Epidermal melanocyte (primary cell): ENCODE measurements at regions not wholly inside any gene's neighbourhood (a gene's known extent, or its start where the extent isn't known, plus 50 kb on each side); places are given as distances from the start of the nearest gene placed in this dataset.

Experiments used
- DNase-seq: peaks from one replicate; pipeline ENCODE4 v3.0.0; 2011; ENCODE audit warnings: low spot score; ENCODE audit not compliant: insufficient read length

- no peak for DNase-seq
These were observed 110.9 kb upstream of the LPAR1 start for GRCh38 chr9:111149018-111149759.

DNA sequence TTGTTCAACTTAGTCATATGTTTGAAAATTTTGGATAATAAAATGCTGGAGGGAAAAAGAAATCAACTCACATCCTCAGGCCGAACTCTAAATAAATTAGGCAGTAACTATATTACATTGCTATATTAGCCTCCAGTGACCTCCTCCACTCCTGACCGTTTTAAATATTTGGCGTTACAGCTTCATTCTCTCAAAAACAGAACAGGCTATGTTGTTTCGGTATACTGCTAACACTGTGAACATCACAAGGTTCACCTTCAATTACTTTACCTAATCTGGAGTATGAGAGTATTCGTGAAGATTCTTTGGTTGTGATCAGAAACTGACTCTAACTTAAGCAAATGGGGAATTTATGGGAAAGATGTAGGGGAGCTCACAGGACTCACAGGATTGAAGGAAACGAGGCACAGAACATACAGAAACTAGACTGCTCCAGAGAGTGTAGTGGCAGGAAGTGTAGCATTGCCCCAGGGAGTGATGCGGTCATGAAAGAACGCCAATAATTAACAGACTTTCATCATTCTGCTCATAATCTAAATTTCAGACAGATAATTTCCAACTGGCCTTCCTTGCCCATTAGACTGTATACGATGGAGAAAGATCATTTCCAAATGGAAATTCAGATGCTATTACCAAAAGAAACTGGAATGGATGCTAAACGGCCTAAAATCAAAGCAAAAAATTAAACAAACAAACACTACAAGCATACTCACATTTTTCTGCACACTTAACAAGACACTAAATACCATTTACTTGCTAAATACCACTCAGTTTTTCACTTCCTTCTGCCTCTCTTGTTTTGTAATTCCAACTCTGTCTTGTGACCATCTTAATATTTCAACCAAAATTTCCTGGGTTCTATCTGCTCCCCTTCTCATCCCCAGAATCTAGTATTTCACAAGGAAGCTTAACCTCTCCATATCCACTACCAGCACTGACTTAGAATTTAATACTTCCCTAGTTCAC, 110.1 kb upstream of the LPAR1 start:
- DNase-seq, result peak; percentile 29

GRCh38 chr9:111147041-111147440, 108.8 kb upstream of the LPAR1 start:
- no peak for DNase-seq

- DNase-seq, result no peak
These were observed 106.5 kb upstream of the LPAR1 start for GRCh38 chr9:111144741-111145140.

GRCh38 chr9:111136180-111136579, 97.9 kb upstream of the LPAR1 start:
- no peak for DNase-seq

GRCh38 chr9:111131211-111131610, 92.9 kb upstream of the LPAR1 start:
- no peak for DNase-seq

DNA sequence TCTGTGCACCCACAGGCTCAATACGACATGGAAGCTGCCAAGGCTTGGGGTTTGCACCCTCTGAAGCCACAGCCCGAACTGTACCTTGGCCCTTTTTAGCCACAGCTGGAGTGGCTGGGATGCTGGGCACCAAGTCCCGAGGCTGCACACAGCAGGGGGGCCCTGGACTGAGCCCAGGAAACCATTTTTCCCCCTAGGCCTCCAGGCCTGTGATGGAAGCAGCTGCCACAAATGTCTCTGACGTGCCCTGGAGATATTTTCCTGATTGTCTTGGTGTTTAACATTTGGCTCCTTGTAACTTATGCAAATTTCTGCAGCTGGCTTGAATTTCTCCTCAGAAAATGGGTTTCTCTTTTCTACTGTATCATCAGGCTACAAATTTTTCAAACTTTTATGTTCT, 82.3 kb upstream of the LPAR1 start:
- no peak for DNase-seq

- DNase-seq, result no peak
These were observed 80.1 kb upstream of the LPAR1 start for GRCh38 chr9:111118256-111118948.

- DNase-seq, result no peak
These were observed 76.2 kb upstream of the LPAR1 start for GRCh38 chr9:111114486-111114885.

DNA sequence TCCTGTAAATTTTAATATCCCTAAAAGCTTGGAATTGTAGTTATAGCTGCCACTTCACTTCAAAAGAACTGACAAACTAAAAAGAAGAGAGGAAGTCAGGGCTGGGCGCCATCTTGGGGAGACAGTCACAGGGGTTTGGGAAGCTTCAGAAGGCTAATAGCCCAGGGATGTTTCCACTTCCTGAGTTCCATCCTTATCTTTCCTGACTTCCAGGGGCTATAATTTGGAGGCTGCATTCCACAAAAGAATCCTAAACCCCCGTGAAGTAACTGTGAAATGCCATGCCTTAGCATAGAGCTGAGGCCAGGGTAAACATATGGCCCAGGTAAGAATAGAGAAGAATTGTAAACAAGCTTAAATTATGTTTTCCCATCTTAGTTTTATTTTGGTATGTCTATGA, 75.4 kb upstream of the LPAR1 start:
- no peak for DNase-seq

DNA sequence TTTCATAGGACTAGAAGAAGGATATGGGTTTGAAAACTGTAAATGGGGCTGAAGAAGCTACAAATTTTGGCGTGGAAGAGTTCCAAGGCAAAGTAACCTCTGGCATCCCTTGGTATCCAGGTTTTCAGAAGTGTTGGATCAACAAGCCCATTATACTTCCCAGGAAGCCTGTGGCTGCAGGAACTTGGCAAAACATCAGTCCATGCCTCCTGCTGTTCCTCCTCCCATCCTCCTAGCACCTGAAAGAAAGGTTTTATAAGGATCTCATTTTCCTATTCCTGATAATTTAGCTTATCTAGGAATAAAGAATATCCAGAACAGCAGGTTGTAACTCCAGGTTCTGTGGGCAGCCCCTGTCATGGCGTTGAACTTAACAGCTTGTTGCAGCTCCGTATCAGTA, 72.5 kb upstream of the LPAR1 start:
- no peak for DNase-seq

- DNase-seq, result no peak
These were observed 70.7 kb upstream of the LPAR1 start for GRCh38 chr9:111108946-111109345.

DNA sequence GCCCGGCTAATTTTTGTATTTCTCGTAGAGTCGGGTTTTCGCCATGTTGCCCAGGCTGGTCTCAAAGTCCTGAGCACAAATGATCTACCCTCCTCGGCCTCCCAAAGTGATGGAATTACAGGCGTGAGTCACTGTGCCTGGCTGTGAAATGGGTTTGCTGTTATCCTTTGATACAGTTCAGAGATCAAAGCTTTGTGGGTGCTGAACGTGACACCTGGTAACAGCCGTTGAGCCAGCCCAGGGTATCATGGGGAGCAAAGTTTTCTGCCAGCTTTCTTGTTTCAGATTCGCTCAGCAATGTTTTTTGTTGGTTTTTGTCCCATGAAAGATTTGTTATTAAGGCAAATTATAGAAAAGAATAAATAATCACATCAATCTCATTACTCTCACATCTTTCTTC, 68.9 kb upstream of the LPAR1 start:
- no peak for DNase-seq

DNA sequence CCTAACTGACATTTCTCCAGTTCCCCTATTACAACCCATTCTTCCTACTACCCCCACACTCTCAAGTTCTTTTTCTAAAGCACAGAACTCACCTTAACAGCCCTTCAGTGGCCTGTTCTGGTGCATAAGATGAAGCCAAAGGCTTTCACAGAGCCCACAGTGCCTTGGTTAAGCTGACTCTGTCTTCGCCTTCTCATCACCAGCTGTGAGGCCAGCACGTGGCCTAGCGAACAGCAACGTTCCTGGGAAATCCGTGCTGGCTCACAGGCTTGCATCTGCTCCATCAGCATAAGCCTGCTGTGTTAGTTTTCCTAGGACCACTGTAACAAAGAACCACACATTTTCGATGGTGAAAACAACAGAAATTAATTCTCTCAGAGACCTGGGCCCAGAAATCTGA, 67.9 kb upstream of the LPAR1 start:
- DNase-seq, result no peak

DNA sequence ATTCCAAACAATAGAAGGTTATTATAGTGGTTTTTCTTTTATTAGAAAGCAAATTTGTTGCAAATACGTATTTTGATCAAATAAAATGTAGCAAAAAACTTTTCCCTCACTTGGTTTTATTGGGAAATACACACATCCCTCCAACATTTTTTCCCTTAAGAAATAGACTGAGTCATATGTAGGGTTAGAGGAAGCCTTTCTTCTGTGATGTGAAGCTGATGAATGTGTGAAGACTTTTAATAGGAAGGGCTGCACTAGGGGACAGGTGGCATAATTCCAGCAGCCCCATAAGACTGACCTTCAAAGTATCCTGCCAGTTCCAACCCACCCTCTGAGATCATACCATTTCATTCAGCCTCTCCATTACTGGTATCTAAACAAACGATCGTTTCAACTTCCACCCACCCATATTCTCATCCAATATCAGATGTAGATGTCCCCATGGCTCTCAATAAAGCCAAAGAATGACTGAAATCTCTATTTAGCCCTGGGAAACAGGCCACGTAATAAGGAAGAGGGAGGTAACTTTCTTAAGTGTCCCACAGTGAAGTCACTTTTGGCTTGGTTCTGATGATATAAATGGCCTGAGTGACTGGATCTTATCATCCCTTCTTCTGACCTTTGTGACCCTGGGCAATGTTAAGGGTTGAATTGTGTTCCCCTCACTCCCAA, 64.7 kb upstream of the LPAR1 start:
- DNase-seq, result no peak

DNA sequence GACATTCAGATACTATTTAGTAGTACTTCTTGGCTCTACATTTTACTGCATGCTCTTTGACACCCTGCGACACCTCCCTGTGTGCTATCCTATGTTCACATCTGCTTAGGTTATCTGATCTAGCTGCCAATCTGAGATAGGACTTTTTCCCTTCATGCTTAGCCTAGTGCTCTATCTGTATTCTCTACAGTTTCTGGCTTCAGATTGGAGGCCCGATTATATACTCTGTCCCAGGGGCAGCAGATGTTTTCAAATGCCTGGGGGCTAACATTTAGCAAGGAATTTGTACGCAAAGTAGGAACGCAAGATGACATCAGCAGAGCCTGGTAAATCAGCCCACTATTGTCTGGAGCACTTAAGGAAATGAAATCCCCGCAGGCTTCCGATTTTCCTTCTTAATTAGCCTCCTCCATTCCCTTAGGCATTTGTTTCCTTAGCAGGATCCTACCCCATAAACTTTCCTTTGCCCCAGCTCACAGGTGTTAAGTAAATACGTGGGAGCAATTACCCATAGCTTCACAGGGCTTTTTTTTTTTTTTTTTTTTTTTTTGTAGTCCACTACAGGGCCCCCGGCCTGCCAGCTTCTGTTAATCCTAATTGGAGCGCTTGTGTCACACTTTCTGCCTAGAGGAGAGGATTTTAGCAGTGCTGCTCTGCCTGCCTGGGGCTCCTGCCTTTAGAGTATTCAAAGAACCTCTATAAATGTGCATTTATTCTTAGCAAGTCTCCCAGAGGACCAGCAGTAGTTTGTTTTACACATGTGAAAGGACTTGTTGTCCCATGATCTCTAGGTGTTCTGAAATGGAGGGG, 61.1 kb upstream of the LPAR1 start:
- no peak for DNase-seq

DNA sequence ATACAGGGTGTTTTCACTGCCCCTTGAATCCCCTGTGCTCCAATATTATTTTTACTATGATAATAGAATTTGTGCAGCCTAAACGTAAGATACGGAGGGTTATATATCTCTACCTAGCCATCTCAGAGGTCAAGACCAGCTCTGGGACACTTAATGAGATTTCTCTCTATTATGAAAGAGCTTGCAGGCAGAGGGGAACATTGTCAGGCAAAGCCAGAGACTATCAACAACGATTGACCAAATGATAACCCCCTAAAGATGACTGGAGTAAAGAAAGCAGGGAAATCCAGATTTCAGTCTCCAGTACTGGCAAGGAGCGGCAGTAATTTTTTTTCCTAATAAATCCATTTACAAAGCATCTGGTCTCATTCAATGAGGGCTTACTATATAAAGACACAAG, 59.8 kb upstream of the LPAR1 start:
- DNase-seq, result no peak

- DNase-seq, result no peak
These were observed 57.8 kb upstream of the LPAR1 start for GRCh38 chr9:111096051-111096450.

DNA sequence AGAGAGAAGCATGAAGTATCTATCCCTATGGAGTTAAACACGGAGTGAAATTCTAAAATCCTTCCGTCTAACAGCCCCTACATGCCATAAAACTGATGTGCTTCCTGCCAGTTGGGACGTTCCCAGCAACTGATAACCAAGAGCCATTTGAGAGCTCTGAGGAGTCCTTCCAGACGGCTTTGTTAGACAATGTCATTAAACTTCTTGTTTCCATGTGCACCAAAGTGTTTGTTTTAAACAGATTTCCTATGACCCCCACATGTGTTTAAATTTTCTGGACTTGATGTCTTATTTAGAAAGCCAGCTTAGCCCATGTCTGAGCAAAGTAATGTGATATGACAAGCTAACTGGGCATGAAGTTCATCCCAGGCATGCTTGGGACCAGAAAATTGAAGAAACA, 57.2 kb upstream of the LPAR1 start:
- no peak for DNase-seq

DNA sequence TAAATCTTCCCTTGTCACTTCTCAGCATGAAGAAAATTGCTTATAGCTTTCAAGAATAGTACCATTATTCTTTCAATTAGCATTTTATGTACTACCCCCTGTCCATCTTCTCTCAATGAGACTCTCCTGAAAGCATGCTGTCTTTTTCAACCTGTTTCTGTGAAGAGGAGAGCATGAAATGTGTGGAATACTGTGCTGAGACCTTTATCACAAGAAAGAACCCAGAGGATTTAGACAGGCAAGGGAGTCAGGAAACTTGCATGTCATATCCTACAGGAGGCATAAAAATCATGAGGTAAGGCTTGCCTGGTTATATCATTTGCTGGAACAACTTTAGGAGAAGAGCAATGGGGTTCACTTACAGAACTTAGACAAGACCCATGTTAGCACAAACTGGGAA, 56.7 kb upstream of the LPAR1 start:
- no peak for DNase-seq
